ENCODE measurements at regions not wholly inside any gene's neighbourhood (a gene's known extent, or its start where the extent isn't known, plus 50 kb on each side); places are given as distances from the start of the nearest gene placed in this dataset.
A peak's percentile ranks its signal among the peaks of the same experiment; 100 is the strongest.

GRCh38 chr1:168782559-168783116 lies 53.6 kb upstream of the DPT start:
- no peaks in the 10 kb centered on the region for H3K36me3 ChIP-seq (ENCODE audit: control insufficient read depth, insufficient read depth, low read length)
- no peak overlapping the region for H3K27ac ChIP-seq (ENCODE audit: insufficient read depth, low read length, poor library complexity, severe bottlenecking)
- Mint-ChIP-seq H3K27me3 (peaks cover 26% of the 10 kb centered on the region), H3K9me3 (peaks cover 0 to 2% (median 0%) of the 10 kb centered on the region in 7 donors), H3K4me3 (no peak overlapping the region), H3K27ac (no peak overlapping the region), H3K4me1 (no peaks in the 10 kb centered on the region), H3K36me3 (no peaks in the 10 kb centered on the region)
- no peaks in the 10 kb centered on the region for H3K4me1 ChIP-seq (ENCODE audit: control insufficient read depth, insufficient read depth, low read length, poor library complexity, severe bottlenecking)
- no peaks in the 10 kb centered on the region for H3K9me3 ChIP-seq (ENCODE audit: control insufficient read depth in 2 of 2, low read length in 2 of 2)
- H3K27me3 ChIP-seq (ENCODE audit: control insufficient read depth, insufficient read depth, low read length): peaks cover 8% of the 10 kb centered on the region
- ATAC-seq (ENCODE audit: low read depth in 2 of 2): no peak
- DNase-seq: no peak
- no peak overlapping the region for H3K4me3 ChIP-seq (ENCODE audit: low read depth, low read length)

- H3K36me3 ChIP-seq (ENCODE audit: control insufficient read depth, insufficient read depth, low read length): no peaks in the 10 kb centered on the region
- H3K27me3 ChIP-seq (ENCODE audit: control insufficient read depth, insufficient read depth, low read length): peaks cover 5% of the 10 kb centered on the region
- peaks cover 0 to 2% (median 0%) of the 10 kb centered on the region in 7 donors for H3K9me3 Mint-ChIP-seq
- ATAC-seq (ENCODE audit: low read depth in 2 of 2) (no peak), DNase-seq (no peak)
- no peak overlapping the region for H3K4me3 Mint-ChIP-seq
- no peak overlapping the region for H3K27ac Mint-ChIP-seq
- peaks cover 30% of the 10 kb centered on the region for H3K27me3 Mint-ChIP-seq
- H3K36me3 Mint-ChIP-seq: no peaks in the 10 kb centered on the region
- no peaks in the 10 kb centered on the region for H3K4me1 Mint-ChIP-seq
- H3K27ac ChIP-seq (ENCODE audit: insufficient read depth, low read length, poor library complexity, severe bottlenecking): no peak overlapping the region
- H3K4me3 ChIP-seq (ENCODE audit: low read depth, low read length): no peak overlapping the region
- H3K9me3 ChIP-seq (ENCODE audit: control insufficient read depth in 2 of 2, low read length in 2 of 2): no peaks in the 10 kb centered on the region
- no peaks in the 10 kb centered on the region for H3K4me1 ChIP-seq (ENCODE audit: control insufficient read depth, insufficient read depth, low read length, poor library complexity, severe bottlenecking)
Observed at GRCh38 chr1:168783458-168784210, 54.6 kb upstream of the DPT start.

- Mint-ChIP-seq H3K36me3 (no peaks in the 10 kb centered on the region), H3K4me3 (no peak overlapping the region), H3K4me1 (no peaks in the 10 kb centered on the region), H3K27me3 (peaks cover 21% of the 10 kb centered on the region), H3K27ac (no peak overlapping the region), H3K9me3 (peaks cover 0 to 4% (median 0%) of the 10 kb centered on the region in 7 donors)
- no peak overlapping the region for H3K4me3 ChIP-seq (ENCODE audit: low read depth, low read length)
- no peaks in the 10 kb centered on the region for H3K36me3 ChIP-seq (ENCODE audit: control insufficient read depth, insufficient read depth, low read length)
- no peaks in the 10 kb centered on the region for H3K4me1 ChIP-seq (ENCODE audit: control insufficient read depth, insufficient read depth, low read length, poor library complexity, severe bottlenecking)
- DNase-seq: no peak
- no peak overlapping the region for H3K27ac ChIP-seq (ENCODE audit: insufficient read depth, low read length, poor library complexity, severe bottlenecking)
- H3K27me3 ChIP-seq (ENCODE audit: control insufficient read depth, insufficient read depth, low read length): peaks cover 8% of the 10 kb centered on the region
- ATAC-seq (ENCODE audit: low read depth in 2 of 2): no peak
- H3K9me3 ChIP-seq (ENCODE audit: control insufficient read depth in 2 of 2, low read length in 2 of 2): no peaks in the 10 kb centered on the region
Observed at GRCh38 chr1:168786476-168787330, 57.7 kb upstream of the DPT start.

- H3K27ac Mint-ChIP-seq: no peak overlapping the region
- no peak for DNase-seq
- peaks cover 8% of the 10 kb centered on the region for H3K27me3 ChIP-seq (ENCODE audit: control insufficient read depth, insufficient read depth, low read length)
- no peaks in the 10 kb centered on the region for H3K4me1 ChIP-seq (ENCODE audit: control insufficient read depth, insufficient read depth, low read length, poor library complexity, severe bottlenecking)
- no peaks in the 10 kb centered on the region for H3K36me3 Mint-ChIP-seq
- H3K27ac ChIP-seq (ENCODE audit: insufficient read depth, low read length, poor library complexity, severe bottlenecking): no peak overlapping the region
- no peak for ATAC-seq (ENCODE audit: low read depth in 2 of 2)
- peaks cover 18% of the 10 kb centered on the region for H3K27me3 Mint-ChIP-seq
- no peaks in the 10 kb centered on the region for H3K36me3 ChIP-seq (ENCODE audit: control insufficient read depth, insufficient read depth, low read length)
- no peaks in the 10 kb centered on the region for H3K9me3 ChIP-seq (ENCODE audit: control insufficient read depth in 2 of 2, low read length in 2 of 2)
- H3K4me1 Mint-ChIP-seq: no peaks in the 10 kb centered on the region
- H3K4me3 ChIP-seq (ENCODE audit: low read depth, low read length): no peak overlapping the region
- H3K9me3 Mint-ChIP-seq: peaks cover 0 to 4% (median 0%) of the 10 kb centered on the region in 7 donors
- H3K4me3 Mint-ChIP-seq: no peak overlapping the region
Observed at GRCh38 chr1:168788258-168788657, 59.3 kb upstream of the DPT start.

- H3K27ac ChIP-seq (ENCODE audit: insufficient read depth, low read length, poor library complexity, severe bottlenecking): no peak overlapping the region
- H3K4me3 ChIP-seq (ENCODE audit: low read depth, low read length): no peak overlapping the region
- H3K27me3 Mint-ChIP-seq: peaks cover 18% of the 10 kb centered on the region
- DNase-seq (no peak), ATAC-seq (ENCODE audit: low read depth in 2 of 2) (no peak)
- no peak overlapping the region for H3K4me3 Mint-ChIP-seq
- no peaks in the 10 kb centered on the region for H3K4me1 ChIP-seq (ENCODE audit: control insufficient read depth, insufficient read depth, low read length, poor library complexity, severe bottlenecking)
- no peaks in the 10 kb centered on the region for H3K4me1 Mint-ChIP-seq
- H3K36me3 Mint-ChIP-seq: no peaks in the 10 kb centered on the region
- H3K9me3 ChIP-seq (ENCODE audit: control insufficient read depth in 2 of 2, low read length in 2 of 2): no peaks in the 10 kb centered on the region
- peaks cover 11% of the 10 kb centered on the region for H3K27me3 ChIP-seq (ENCODE audit: control insufficient read depth, insufficient read depth, low read length)
- H3K27ac Mint-ChIP-seq: no peak overlapping the region
- H3K9me3 Mint-ChIP-seq: peaks cover 0 to 4% (median 0%) of the 10 kb centered on the region in 7 donors
- H3K36me3 ChIP-seq (ENCODE audit: control insufficient read depth, insufficient read depth, low read length): no peaks in the 10 kb centered on the region
Observed at GRCh38 chr1:168789501-168789900, 60.5 kb upstream of the DPT start.

- Mint-ChIP-seq H3K27ac (peak overlapping the region in 1 of 3 donors; percentile 67), H3K27me3 (peaks cover 23% of the 10 kb centered on the region), H3K4me1 (no peaks in the 10 kb centered on the region), H3K36me3 (no peaks in the 10 kb centered on the region), H3K4me3 (no peak overlapping the region), H3K9me3 (peaks cover 0 to 4% (median 0%) of the 10 kb centered on the region in 7 donors)
- H3K4me1 ChIP-seq (ENCODE audit: control insufficient read depth, insufficient read depth, low read length, poor library complexity, severe bottlenecking): no peaks in the 10 kb centered on the region
- H3K36me3 ChIP-seq (ENCODE audit: control insufficient read depth, insufficient read depth, low read length): no peaks in the 10 kb centered on the region
- no peak overlapping the region for H3K27ac ChIP-seq (ENCODE audit: insufficient read depth, low read length, poor library complexity, severe bottlenecking)
- ATAC-seq (ENCODE audit: low read depth in 2 of 2): no peak
- DNase-seq: no peak
- no peak overlapping the region for H3K4me3 ChIP-seq (ENCODE audit: low read depth, low read length)
- H3K9me3 ChIP-seq (ENCODE audit: control insufficient read depth in 2 of 2, low read length in 2 of 2): no peaks in the 10 kb centered on the region
- H3K27me3 ChIP-seq (ENCODE audit: control insufficient read depth, insufficient read depth, low read length): peaks cover 15% of the 10 kb centered on the region
Observed at GRCh38 chr1:168792142-168792541, 63.1 kb upstream of the DPT start.

DNA sequence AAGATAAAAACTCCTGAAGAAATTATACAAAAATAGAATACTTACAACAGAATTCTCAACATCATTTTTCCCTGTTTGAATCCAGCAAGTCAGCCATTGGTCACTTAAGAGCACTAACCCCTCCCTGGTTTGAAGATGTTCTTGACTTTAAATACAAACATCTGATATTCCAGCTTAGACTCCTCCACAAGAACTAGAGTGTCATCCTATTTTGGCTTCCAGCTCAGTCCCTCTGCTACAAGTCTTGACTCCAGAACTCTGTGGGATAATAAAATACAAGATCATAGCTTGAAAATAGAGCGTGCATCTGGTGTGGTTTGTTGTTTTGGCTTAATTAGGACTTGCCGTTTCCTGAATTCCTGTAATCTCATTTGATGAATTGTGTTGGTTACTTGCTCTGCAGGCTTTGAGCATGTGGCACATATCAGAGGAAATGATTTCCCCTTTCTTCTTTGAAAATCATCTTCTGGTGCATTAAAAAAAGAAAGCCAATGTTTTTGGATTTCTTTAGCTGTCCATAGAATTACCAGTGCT lies 63.7 kb upstream of the DPT start:
- Mint-ChIP-seq H3K4me3 (no peak overlapping the region), H3K27me3 (peaks cover 23% of the 10 kb centered on the region)

More for the DNA sequence above, 63.7 kb upstream of the DPT start:
- peaks cover 15% of the 10 kb centered on the region for H3K27me3 ChIP-seq (ENCODE audit: control insufficient read depth, insufficient read depth, low read length)
- Mint-ChIP-seq H3K9me3 (peaks cover 0 to 4% (median 0%) of the 10 kb centered on the region in 7 donors), H3K36me3 (no peaks in the 10 kb centered on the region), H3K4me1 (no peaks in the 10 kb centered on the region), H3K27ac (no peak overlapping the region)
- H3K36me3 ChIP-seq (ENCODE audit: control insufficient read depth, insufficient read depth, low read length): no peaks in the 10 kb centered on the region
- no peak overlapping the region for H3K27ac ChIP-seq (ENCODE audit: insufficient read depth, low read length, poor library complexity, severe bottlenecking)
- ATAC-seq (ENCODE audit: low read depth in 2 of 2) (no peak), DNase-seq (no peak)
- H3K9me3 ChIP-seq (ENCODE audit: control insufficient read depth in 2 of 2, low read length in 2 of 2): no peaks in the 10 kb centered on the region
- no peaks in the 10 kb centered on the region for H3K4me1 ChIP-seq (ENCODE audit: control insufficient read depth, insufficient read depth, low read length, poor library complexity, severe bottlenecking)
- no peak overlapping the region for H3K4me3 ChIP-seq (ENCODE audit: low read depth, low read length)
